ENCODE measurements at regions not wholly inside any gene's neighbourhood (a gene's known extent, or its start where the extent isn't known, plus 50 kb on each side); places are given as distances from the start of the nearest gene placed in this dataset.

DNA sequence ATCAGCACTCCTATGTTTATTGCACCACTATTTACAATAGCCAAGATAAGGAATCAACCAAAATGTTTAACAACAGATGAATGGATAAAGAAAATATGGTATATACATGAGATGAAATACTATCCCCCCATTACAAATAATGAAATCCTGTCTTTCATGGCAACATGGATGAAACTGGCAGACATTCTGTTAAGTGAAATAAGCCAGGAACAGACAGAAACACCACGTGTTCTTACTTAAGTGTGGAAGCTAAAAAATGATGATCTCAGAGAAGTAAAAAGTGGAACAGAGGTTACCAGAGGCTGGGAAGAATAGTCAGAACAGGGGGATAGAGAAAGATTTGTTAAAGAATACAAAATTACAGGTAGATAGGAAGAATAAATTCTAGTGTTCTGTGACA lies 113.7 kb upstream of the MDM1 start:
- peak overlapping the region; percentile 6 for H3K27ac Mint-ChIP-seq
- CTCF ChIA-PET, result no interaction called here
- intact Hi-C loops (cut with micrococcal nuclease), result no loop called here
- peaks cover 9% of the 10 kb centered on the region for H3K9me3 Mint-ChIP-seq
- H3K27me3 Mint-ChIP-seq, result no peaks in the 10 kb centered on the region
- peaks cover 5% of the 10 kb centered on the region for H3K36me3 Mint-ChIP-seq (ENCODE audit: low read depth)
- TF ChIP-seq, protein P1, sequence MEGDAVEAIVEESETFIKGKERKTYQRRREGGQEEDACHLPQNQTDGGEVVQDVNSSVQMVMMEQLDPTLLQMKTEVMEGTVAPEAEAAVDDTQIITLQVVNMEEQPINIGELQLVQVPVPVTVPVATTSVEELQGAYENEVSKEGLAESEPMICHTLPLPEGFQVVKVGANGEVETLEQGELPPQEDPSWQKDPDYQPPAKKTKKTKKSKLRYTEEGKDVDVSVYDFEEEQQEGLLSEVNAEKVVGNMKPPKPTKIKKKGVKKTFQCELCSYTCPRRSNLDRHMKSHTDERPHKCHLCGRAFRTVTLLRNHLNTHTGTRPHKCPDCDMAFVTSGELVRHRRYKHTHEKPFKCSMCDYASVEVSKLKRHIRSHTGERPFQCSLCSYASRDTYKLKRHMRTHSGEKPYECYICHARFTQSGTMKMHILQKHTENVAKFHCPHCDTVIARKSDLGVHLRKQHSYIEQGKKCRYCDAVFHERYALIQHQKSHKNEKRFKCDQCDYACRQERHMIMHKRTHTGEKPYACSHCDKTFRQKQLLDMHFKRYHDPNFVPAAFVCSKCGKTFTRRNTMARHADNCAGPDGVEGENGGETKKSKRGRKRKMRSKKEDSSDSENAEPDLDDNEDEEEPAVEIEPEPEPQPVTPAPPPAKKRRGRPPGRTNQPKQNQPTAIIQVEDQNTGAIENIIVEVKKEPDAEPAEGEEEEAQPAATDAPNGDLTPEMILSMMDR (IDR thresholded peaks at IDR 0.05), result no peak
- POLR2A ChIA-PET, result interaction anchor here (0.6 to 1.6 kb wide), 2 partner anchors 20 to 30 kb away, joined by 3 read pairs; no protein-coding TSS in a partner anchor
- ATAC-seq (ENCODE audit: low read depth) (no peak), DNase-seq (no peak)
- H3K4me3 Mint-ChIP-seq, result no peak overlapping the region
- H3K4me1 Mint-ChIP-seq, result peaks cover 83% of the 10 kb centered on the region

DNA sequence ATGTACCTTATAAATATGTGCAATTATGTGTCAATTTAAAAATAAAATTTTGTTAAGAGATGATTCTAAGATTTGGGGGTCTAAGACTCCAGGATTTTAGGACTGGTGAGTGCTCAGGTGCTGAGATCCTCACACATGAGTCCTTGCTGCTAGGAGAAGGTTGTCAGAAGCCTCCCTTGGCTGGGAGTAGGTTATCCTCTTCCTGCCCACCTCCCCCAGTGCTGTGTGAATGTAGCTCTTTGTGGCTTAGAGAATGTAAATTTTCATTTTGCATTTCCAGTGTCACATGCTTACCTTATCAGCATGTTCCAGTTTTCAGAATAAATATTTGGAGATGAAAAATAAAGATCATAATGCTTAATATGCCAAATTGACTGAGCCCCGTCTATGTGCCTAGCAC lies 114.2 kb upstream of the MDM1 start:
- H3K4me1 Mint-ChIP-seq, result peaks cover 84% of the 10 kb centered on the region
- TF ChIP-seq, protein P1 (IDR thresholded peaks at IDR 0.05), result no peak
- intact Hi-C loops (cut with micrococcal nuclease), result no loop called here
- H3K36me3 Mint-ChIP-seq (ENCODE audit: low read depth), result peaks cover 5% of the 10 kb centered on the region
- no peaks in the 10 kb centered on the region for H3K27me3 Mint-ChIP-seq
- H3K9me3 Mint-ChIP-seq, result peaks cover 9% of the 10 kb centered on the region
- ATAC-seq (ENCODE audit: low read depth), result no peak
- no peak overlapping the region for H3K4me3 Mint-ChIP-seq
- CTCF ChIA-PET, result no interaction called here
- DNase-seq, result no peak
- peak overlapping the region; percentile 20 for H3K27ac Mint-ChIP-seq
- POLR2A ChIA-PET, result interaction anchor here (0.6 to 1.6 kb wide), 6 partner anchors 19 to 300 kb away, joined by 3 to 5 read pairs (median 3); partner anchors contain the start of genes NUP107 and RAP1B

DNA sequence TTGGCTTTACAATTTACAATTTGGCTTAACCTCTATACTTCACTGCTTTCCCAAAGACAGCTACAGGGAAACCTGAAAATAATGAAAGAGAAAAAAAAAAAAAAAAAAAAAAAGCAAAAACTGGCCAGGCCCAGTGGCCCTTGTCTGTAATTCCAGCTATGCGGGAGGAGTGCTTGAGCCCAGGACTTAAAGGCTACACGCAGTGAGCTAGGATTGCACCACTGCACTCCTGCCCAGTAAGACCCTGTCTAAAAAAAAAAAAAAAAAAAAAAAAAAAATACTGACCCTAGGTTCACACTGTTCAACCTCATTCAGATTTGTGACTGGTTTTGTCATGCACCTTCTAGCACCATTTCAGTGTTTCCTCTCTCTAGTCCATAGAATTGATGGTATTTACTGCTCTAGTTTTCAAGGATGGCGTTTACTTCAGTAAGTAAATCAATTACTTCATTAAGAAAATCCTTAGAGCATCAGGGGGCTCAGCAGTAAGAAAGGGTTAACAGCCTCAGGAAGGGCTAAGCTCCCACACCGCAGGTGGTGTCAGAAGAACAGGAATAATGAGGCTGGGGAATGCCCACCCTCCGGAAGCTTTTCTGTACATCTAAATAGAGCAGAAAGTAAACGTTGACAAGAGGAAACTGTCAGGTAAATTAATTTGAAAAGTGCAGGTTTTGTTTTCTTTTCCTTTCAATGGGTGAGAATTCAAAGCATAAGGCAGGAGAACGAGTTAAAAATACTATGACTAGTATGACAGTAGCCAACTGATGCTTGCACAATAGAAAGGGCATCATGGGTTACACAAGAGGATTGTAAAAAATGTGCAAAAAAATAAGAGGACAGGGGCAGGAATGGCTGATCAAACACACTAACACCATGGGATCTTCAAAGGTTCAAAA lies 115.0 kb upstream of the MDM1 start:
- no peaks in the 10 kb centered on the region for H3K27me3 Mint-ChIP-seq
- peaks cover 5% of the 10 kb centered on the region for H3K36me3 Mint-ChIP-seq (ENCODE audit: low read depth)
- peak overlapping the region; percentile 46 for H3K4me3 Mint-ChIP-seq
- H3K9me3 Mint-ChIP-seq, result peaks cover 9% of the 10 kb centered on the region
- TF ChIP-seq, protein P1 (IDR thresholded peaks at IDR 0.05), result no peak
- ChIA-PET CTCF (no interaction called here), POLR2A (interaction anchor here (0.6 to 1.6 kb wide), 7 partner anchors 19 to 300 kb away, joined by 3 to 6 read pairs (median 4); partner anchors contain the start of genes NUP107 and RAP1B)
- intact Hi-C loops (cut with micrococcal nuclease), result loop anchor here (1.0 kb wide), 1 partner anchor 8 kb away; no protein-coding TSS in a partner anchor
- peaks cover 86% of the 10 kb centered on the region for H3K4me1 Mint-ChIP-seq
- no peak for DNase-seq
- ATAC-seq (ENCODE audit: low read depth), result no peak
- peak overlapping the region; percentile 64 for H3K27ac Mint-ChIP-seq

DNA sequence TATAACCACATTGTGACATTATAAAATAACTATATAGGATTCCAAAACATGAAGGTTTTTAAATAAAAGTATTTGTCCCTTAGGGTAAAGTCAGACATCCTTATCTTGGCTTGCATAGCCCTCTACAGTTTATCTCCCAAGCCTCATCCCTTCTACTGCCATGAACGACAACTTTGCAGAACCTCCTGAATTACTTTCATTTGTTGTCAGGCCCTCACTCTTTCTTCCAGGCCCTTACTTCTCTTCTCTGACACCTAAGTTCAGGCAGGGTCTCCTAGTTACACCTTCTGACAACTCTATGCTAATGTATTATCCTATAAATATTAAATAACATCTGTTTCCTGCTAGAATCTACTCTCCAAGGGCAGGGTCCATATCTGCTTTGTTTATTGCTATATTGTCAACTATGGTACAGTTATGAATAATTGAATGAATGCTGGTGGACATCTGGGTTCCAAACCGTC lies 115.7 kb upstream of the MDM1 start:
- TF ChIP-seq, protein P1 (IDR thresholded peaks at IDR 0.05), result no peak
- H3K27ac Mint-ChIP-seq, result peak overlapping the region; percentile 62
- POLR2A ChIA-PET, result interaction anchor here (1.5 kb wide), 1 partner anchor 163 kb away, joined by 4 read pairs; the partner anchor contains the start of gene RAP1B

DNA sequence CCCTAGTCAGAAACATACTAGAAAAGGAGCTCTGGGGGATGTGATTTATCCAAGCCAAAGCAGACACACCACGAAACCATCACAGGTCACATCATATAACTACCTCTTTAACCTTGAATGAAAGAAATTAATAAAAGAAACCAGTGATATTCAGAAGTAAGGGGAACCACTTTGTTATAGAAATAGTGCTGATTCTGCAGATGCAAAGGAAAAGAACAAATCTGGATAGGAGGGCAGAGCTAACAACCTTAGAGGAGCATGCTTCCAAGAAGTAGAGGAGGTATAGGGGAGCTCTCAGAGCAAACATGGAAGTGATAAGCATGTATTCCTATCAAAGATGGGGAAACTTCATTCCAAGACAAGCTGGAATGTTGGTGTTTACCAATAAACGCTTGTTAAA lies 117.0 kb upstream of the MDM1 start:
- TF ChIP-seq, protein P1 (IDR thresholded peaks at IDR 0.05), result no peak
- ChIA-PET CTCF (no interaction called here), POLR2A (interaction anchor here (1.5 kb wide), 1 partner anchor 161 kb away, joined by 4 read pairs; the partner anchor contains the start of gene RAP1B)
- Mint-ChIP-seq H3K4me1 (peaks cover 92% of the 10 kb centered on the region), H3K27me3 (no peaks in the 10 kb centered on the region), H3K36me3 (ENCODE audit: low read depth) (no peaks in the 10 kb centered on the region), H3K4me3 (peak overlapping the region; percentile 26), H3K9me3 (peaks cover 2% of the 10 kb centered on the region), H3K27ac (peak overlapping the region; percentile 75)
- intact Hi-C loops (cut with micrococcal nuclease), result no loop called here
- DNase-seq, result no peak
- ATAC-seq (ENCODE audit: low read depth), result no peak

More for the DNA sequence above, 115.7 kb upstream of the MDM1 start:
- intact Hi-C loops (cut with micrococcal nuclease), result loop anchor here (1.0 kb wide), 1 partner anchor 7 kb away; no protein-coding TSS in a partner anchor
- peaks cover 88% of the 10 kb centered on the region for H3K4me1 Mint-ChIP-seq
- CTCF ChIA-PET, result no interaction called here
- no peak for ATAC-seq (ENCODE audit: low read depth)
- H3K9me3 Mint-ChIP-seq, result peaks cover 9% of the 10 kb centered on the region
- no peaks in the 10 kb centered on the region for H3K27me3 Mint-ChIP-seq
- peaks cover 5% of the 10 kb centered on the region for H3K36me3 Mint-ChIP-seq (ENCODE audit: low read depth)
- peak overlapping the region; percentile 21 for H3K4me3 Mint-ChIP-seq
- DNase-seq, result no peak
